ENCODE measurements at regions not wholly inside any gene's neighbourhood (a gene's known extent, or its start where the extent isn't known, plus 50 kb on each side); places are given as distances from the start of the nearest gene placed in this dataset.
A peak's percentile ranks its signal among the peaks of the same experiment; 100 is the strongest.
"Not testable (repeated sequence)": the region's sequence is repeated elsewhere in the genome, so short reads cannot be mapped to it uniquely, and the experiment has no call there.

DNA sequence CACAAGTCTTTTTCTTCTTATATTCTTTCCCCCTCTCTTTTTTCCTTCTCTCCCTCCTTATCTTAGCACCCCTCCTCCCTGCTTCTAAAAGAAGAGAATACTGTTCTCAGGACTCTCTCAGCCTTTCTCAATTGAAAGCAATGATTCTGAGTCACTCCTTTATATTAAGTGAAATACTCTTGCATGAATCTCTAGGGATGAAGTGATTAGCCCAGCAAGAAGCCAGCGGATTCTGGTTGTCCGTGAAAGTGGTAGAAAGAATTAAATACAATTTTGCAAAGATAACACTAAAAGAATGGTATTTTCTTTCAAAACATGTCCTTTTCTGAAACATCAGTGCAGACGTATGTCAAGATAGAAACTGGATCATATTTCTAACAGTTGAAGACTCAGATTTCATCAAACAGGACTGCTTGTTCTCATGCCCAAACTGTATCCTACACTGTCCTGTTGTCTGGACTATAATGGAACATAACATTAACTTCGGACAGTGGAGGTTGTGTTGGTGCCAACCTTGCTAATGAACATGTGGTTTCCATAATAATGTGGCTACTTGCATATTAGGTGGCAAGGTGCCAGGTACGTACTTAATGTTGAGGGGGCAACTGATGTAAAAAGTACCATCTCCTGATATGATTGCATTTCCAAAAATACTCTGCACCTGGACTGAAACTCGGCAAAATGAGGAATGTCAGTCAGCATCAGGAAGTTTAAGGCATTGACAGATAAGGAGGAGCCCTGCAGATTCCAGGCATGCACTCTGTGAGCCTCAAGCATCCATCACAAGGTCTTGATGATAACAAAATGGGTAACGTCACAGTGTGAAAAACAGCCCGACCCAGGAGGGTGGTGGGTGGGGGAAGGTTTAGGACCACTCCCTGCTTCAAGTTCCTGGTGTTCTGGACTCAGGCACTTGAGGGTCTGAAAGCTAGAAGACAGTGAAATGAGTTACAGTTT is 357.2 kb downstream of the DLEU7 start:
- no peak for DNase-seq (ENCODE audit: low read depth in 2 of 2)

DNA sequence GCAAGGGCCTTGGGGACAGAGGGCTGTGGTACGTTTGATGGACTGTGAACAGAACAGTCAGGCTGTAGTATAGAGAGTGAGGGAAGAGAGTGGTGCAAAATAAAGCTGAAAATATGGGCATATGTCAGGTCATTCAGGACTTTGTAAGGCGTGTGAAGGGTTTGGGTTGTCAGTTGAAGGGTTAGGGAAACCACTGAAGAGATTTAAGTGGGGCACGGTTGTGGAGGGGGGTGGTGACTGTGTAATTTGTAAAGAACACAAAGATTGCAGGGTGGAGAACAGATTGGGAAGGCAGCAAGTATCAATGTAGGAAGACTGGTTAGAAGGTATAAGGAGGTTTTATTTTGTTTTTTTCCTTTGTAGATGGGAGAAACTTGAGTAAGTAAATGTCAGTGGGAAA is 349.8 kb downstream of the DLEU7 start:
- no peak for DNase-seq (ENCODE audit: low read depth in 2 of 2)

DNA sequence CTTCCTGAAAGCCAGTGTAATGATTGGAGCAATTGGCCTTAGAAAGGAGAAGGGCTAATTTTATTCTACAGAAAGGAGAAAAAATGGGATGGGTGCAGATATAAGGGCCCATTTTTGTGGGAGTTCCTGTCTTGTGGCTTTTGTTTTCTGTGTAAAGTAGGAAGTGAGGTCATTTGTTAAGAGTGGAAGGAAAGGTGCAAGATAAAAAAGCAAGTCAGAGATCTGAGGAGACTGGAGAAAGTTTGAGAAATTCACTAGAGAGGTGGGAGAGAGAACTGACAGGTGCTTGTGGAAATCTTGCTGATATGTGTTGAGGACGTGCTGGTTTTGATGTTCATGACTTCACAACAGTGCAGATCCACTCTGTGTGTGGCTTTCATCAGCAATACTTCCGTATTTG is 349.4 kb downstream of the DLEU7 start:
- DNase-seq (ENCODE audit: low read depth in 2 of 2), result no peak

- not testable (repeated sequence) for DNase-seq (ENCODE audit: low read depth in 2 of 2)
Measured at GRCh38 chr13:50503212-50503611, 340.3 kb downstream of the DLEU7 start.

DNA sequence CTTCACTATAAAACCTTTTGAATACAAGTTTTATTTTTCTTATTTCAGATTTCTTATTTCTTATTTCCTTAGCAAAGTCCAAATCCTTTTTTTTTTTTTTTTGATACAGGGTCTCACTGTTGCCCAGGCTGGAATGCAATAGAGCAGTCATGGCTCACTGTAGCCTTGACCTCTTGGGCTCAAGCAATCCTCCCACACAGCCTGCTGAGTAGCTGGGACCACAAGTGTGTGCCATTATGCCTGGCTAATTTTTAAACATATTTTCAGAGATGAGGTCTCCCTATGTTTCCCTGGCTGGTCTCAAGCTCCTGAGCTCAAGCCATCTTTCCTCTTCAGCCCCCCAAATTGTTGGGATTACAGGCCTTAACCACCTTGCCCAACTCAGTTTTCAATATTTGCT is 334.3 kb downstream of the DLEU7 start:
- DNase-seq (ENCODE audit: low read depth in 2 of 2), result no peak

GRCh38 chr13:50509771-50510441 is 333.6 kb downstream of the DLEU7 start:
- DNase-seq (ENCODE audit: low read depth in 2 of 2), result no peak

GRCh38 chr13:50510885-50511545 is 332.5 kb downstream of the DLEU7 start:
- not testable (repeated sequence) for DNase-seq (ENCODE audit: low read depth in 2 of 2)

DNA sequence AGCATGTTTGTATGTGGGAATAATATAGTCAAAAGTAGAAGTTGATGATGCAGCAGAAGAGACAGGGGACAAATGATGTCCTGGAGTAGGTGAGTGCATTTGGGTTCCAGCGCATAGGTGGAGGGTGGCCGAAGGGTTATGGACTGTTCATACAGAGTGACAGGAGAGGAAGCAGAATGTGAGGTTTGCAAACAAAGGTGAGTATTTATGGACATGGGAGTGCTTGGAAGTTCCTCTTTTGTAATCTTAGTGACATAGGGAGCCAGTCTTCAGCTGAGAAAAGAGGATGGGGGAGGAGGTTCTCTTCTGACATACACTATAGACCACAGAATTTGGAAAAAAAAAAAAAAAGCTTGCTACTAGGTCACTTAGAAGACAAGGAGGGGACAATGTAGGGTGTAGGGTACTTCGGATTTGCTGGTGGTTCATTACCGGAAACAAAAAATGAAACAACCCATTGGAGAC is 331.6 kb downstream of the DLEU7 start:
- no peak for DNase-seq (ENCODE audit: low read depth in 2 of 2)

GRCh38 chr13:50512474-50513299 is 330.8 kb downstream of the DLEU7 start:
- peak in 1 of 2 donors; percentile 10 for DNase-seq (ENCODE audit: low read depth in 2 of 2)

DNA sequence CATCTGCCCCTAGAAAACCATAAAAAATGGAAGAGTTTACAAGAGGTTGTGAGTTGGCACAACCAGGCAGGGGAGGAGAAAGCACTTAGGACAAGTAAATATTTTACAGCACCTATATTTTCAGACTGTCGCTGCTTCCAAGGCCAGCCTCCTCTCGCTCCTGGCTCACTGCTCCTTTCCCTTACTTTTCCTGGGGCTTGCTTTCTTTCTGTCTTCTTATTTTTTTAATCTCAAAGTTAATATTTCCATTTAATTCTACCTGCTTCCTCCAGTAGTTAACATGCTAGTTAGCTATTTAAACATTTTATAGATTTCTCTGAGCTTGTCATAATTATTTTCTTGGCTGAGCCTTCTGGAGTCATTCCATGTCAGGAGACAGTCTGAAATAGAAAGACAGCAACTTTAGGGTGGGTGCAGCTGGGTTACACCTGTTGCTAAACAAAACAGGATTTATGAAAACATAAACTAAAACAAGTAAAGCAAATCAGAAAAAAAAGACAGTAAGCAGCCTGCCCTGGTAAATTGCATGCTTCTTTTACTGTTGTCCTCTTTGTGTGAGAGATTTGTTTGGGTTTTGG is 330.1 kb downstream of the DLEU7 start:
- no peak for DNase-seq (ENCODE audit: low read depth in 2 of 2)

DNA sequence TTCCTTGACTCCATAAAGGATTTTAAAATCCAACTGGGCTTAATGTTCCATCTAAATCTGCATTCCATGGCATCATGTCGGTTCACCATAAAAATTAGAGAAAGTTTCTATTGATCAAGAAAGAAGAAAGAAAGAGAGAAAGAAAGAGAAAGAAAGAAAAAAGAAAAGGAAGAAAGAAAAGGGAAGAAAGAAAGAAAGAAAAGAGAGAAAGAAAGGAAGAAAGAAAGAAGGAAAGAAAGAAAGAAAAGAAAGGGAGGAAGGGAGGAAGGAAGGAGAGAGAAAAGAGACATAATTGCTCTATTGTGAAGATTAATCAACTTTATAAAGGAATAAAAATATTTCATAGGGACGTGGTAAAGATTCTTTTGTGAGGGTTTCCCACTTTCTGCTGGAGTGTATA is 329.2 kb downstream of the DLEU7 start:
- no peak for DNase-seq (ENCODE audit: low read depth in 2 of 2)

DNA sequence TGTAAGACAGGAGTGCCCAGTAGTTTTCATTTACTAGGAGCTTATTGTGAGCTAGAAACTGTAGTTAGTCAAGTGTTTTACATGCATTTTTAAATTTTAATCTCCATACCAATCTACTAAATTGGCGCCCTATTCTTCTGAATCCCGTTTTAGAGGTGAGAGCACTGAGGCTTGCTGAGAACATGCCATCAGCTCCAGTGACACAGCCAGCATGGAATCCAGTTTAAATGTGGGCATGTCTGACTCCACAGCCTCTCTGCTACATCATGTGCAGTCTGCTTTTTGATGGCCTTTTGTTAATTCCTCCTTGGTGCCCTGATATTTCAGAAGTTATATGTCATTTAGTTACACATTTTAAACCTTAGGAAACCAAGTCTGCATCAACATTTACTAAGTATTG is 325.4 kb downstream of the DLEU7 start:
- DNase-seq (ENCODE audit: low read depth in 2 of 2), result no peak

GRCh38 chr13:50518781-50519201 is 324.7 kb downstream of the DLEU7 start:
- DNase-seq (ENCODE audit: low read depth in 2 of 2), result no peak

DNA sequence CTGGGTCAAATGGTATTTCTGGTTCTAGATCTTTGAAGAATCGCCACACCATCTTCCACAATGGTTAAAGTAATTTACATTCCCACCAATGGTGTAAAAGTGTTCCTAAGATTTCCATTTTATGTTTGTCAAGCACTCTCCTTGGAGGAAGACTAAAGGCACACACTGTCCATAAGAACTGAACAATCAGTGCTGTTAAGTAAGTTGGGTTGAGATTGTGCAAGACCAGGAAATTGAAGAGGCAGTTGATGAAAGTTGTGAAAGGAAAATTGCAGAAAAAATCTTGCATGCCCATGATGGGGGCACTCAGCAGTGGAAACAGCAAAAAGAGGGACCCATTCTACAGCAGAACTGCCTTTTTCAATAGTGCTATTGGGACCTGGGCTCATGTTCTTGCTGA is 323.6 kb downstream of the DLEU7 start:
- no peak for DNase-seq (ENCODE audit: low read depth in 2 of 2)

DNA sequence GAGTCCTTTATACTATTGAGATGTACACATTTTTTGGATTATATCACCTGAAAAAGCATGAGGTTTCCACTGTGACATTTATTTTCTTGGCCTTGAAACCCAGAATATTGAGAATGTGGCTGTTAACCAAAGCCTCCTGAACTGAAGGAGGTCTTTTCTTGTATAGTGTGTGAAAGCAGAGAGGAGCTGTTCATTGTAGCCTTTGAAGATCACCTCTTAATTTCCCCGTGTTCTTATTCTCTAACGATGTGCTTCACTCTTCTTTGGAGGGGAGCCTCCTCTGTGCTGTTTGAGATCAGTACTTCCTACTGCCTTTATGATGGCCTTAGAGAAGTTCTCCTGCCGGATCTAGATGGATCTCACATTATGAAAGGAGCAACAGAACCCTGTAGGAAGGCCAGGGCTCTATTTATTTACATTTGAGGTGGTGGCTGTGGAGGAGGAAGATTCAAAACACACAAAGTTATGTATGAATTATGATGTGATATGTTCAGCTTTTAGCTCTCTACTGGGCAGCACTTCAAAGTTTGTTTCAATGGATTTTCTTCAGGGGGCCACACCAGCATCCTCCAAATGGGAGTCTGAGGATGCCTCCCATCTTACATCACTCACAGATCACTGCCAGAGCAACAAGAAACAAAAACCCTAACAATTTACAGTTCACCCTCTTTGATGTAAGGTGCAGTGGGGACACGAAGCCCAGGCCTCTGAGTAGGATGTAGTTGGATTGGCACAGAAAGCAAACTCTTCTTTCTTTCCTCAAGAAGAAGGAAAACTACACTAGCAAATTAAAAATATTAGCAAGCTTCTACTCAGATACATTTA is 322.3 kb downstream of the DLEU7 start:
- DNase-seq (ENCODE audit: low read depth in 2 of 2), result no peak

- DNase-seq (ENCODE audit: low read depth in 2 of 2), result no peak
Measured at GRCh38 chr13:50521831-50522149, 321.7 kb downstream of the DLEU7 start.

DNA sequence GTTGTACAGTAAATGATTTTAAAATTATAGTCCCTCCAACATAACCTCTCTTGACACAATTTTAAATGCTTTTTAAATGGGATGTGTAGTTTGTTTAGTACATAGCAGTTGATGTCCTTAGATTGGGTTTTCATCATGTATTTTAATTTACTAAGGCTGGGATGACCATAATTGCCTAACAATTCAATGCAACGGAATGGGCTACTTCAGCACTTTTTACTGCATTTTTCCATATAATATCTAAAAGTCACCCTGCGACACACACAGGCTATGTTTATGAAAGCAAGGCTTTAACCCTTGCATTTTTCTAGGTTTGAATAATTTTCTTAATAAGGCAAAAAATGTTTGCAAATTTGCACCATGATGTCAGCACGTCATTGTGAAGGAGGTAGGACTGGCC is 321.0 kb downstream of the DLEU7 start:
- DNase-seq (ENCODE audit: low read depth in 2 of 2), result no peak

- no peak for DNase-seq (ENCODE audit: low read depth in 2 of 2)
Measured at GRCh38 chr13:50523307-50523706, 320.2 kb downstream of the DLEU7 start.

- DNase-seq (ENCODE audit: low read depth in 2 of 2), result no peak
Measured at GRCh38 chr13:50524560-50524959, 318.9 kb downstream of the DLEU7 start.

GRCh38 chr13:50526661-50527071 is 316.8 kb downstream of the DLEU7 start:
- DNase-seq (ENCODE audit: low read depth in 2 of 2), result no peak

Data from activated CD8-positive, alpha-beta memory T cell treated with anti-CD3 and anti-CD28 coated beads for 4 hours (primary cell).